Neural cell (in vitro differentiated cells): ENCODE measurements at regions not wholly inside any gene's neighbourhood (a gene's known extent, or its start where the extent isn't known, plus 50 kb on each side); places are given as distances from the start of the nearest gene placed in this dataset.

ENCODE experiments used
- EZH2 ChIP-seq: fragments of 200-600, 300-800 bp; shearing (Covaris generic), sonication (generic); IDR thresholded peaks from 2 replicates; pipeline ENCODE4 v1.6.1; 2014; ENCODE audit warnings: antibody characterized with exemption, low read length, borderline replicate concordance, mild to moderate bottlenecking; ENCODE audit not compliant: insufficient read depth, poor library complexity, severe bottlenecking
- MXI1 ChIP-seq: fragments of 450-650 bp; conservative IDR thresholded peaks from 2 replicates; pipeline ENCODE4 v1.6.1; 2014; ENCODE audit warnings: antibody characterized with exemption, mild to moderate bottlenecking; ENCODE audit not compliant: poor library complexity, severe bottlenecking
- RAD21 ChIP-seq: fragments of 450-650 bp; conservative IDR thresholded peaks from 2 replicates; pipeline ENCODE4 v1.6.1; 2014; ENCODE audit warnings: antibody characterized with exemption, mild to moderate bottlenecking, moderate library complexity
- SMC3 ChIP-seq: fragments of 450-650 bp; conservative IDR thresholded peaks from 2 replicates; pipeline ENCODE4 v1.6.1; 2014; ENCODE audit warnings: antibody characterized with exemption, mild to moderate bottlenecking, moderate library complexity; ENCODE audit not compliant: poor library complexity
- TAF1 ChIP-seq: IDR thresholded peaks from 2 replicates; pipeline ENCODE4 v1.6.1; 2012; ENCODE audit warnings: low read depth
- TF ChIP-seq, protein P1 (sequence below): IDR thresholded peaks from 2 replicates; pipeline ENCODE4 v1.6.1; 2012; ENCODE audit warnings: borderline replicate concordance
- TF ChIP-seq, protein P2 (sequence below): fragments of 450-650 bp; IDR thresholded peaks from 2 replicates; pipeline ENCODE4 v1.5.1; 2014; ENCODE audit warnings: antibody characterized with exemption, mild to moderate bottlenecking, moderate library complexity; ENCODE audit not compliant: poor library complexity, severe bottlenecking

DNA sequence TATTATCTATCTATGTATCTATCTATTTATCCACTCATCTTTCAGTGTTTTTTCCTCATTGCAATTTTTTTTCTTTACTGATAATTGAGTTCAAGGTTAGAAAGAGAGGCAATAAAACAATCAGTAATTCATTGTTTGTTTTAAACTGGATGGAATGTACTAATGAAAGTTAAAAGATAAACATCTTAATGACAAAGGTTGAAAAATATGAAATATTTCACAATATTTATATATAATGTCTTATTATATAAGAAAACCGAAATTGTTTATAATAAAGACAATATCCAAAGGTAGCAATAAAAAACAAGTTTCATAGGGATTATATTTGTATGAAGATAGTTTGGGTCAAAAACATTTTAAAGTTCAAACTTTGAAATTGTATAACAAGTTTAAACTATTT lies 1015.5 kb upstream of the MIR17HG start:
- TF ChIP-seq, protein P1, sequence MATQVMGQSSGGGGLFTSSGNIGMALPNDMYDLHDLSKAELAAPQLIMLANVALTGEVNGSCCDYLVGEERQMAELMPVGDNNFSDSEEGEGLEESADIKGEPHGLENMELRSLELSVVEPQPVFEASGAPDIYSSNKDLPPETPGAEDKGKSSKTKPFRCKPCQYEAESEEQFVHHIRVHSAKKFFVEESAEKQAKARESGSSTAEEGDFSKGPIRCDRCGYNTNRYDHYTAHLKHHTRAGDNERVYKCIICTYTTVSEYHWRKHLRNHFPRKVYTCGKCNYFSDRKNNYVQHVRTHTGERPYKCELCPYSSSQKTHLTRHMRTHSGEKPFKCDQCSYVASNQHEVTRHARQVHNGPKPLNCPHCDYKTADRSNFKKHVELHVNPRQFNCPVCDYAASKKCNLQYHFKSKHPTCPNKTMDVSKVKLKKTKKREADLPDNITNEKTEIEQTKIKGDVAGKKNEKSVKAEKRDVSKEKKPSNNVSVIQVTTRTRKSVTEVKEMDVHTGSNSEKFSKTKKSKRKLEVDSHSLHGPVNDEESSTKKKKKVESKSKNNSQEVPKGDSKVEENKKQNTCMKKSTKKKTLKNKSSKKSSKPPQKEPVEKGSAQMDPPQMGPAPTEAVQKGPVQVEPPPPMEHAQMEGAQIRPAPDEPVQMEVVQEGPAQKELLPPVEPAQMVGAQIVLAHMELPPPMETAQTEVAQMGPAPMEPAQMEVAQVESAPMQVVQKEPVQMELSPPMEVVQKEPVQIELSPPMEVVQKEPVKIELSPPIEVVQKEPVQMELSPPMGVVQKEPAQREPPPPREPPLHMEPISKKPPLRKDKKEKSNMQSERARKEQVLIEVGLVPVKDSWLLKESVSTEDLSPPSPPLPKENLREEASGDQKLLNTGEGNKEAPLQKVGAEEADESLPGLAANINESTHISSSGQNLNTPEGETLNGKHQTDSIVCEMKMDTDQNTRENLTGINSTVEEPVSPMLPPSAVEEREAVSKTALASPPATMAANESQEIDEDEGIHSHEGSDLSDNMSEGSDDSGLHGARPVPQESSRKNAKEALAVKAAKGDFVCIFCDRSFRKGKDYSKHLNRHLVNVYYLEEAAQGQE: no peak
- TF ChIP-seq EZH2: no peak
- TF ChIP-seq, protein P2, sequence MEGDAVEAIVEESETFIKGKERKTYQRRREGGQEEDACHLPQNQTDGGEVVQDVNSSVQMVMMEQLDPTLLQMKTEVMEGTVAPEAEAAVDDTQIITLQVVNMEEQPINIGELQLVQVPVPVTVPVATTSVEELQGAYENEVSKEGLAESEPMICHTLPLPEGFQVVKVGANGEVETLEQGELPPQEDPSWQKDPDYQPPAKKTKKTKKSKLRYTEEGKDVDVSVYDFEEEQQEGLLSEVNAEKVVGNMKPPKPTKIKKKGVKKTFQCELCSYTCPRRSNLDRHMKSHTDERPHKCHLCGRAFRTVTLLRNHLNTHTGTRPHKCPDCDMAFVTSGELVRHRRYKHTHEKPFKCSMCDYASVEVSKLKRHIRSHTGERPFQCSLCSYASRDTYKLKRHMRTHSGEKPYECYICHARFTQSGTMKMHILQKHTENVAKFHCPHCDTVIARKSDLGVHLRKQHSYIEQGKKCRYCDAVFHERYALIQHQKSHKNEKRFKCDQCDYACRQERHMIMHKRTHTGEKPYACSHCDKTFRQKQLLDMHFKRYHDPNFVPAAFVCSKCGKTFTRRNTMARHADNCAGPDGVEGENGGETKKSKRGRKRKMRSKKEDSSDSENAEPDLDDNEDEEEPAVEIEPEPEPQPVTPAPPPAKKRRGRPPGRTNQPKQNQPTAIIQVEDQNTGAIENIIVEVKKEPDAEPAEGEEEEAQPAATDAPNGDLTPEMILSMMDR: no peak
- no peak for TF ChIP-seq RAD21
- no peak for TF ChIP-seq MXI1
- no peak for TF ChIP-seq TAF1
- TF ChIP-seq SMC3: no peak
